ENCODE measurements at regions not wholly inside any gene's neighbourhood (a gene's known extent, or its start where the extent isn't known, plus 50 kb on each side); places are given as distances from the start of the nearest gene placed in this dataset.
A peak's percentile ranks its signal among the peaks of the same experiment; 100 is the strongest.
"Not testable (repeated sequence)": the region's sequence is repeated elsewhere in the genome, so short reads cannot be mapped to it uniquely, and the experiment has no call there.

DNA sequence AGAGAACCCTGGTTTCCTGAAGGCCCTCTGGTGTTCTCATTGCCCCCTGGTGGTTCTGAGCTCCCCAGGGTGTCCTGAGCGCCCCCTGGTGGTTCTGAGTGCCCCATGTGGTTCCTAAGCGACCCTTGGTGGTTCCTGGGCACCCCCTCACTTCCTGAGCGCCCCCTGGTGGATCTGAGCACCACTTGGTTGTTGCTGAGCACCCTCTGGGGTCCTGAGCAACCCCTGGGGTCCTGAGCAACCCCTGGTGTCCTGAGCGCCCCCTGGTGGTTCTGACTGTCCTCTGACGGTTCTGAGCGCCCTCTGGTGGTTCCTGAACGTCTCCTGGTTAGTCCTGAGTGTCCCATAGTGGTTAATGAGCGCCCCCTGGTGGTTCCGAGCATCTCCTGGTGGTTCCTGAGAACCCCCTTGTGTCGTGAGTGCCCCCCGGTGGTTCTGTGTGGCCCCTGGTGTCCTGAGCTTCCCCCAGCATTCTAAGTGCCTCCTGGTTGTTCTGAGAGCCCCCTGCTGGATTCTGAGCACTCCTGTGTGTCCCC is 568.3 kb downstream of the TMEM121 start:
- Histone ChIP-seq H3K27me3 (ENCODE audit: low read depth) (no peaks in the 10 kb centered on the region), H3K4me3 (no peak overlapping the region), H3K4me1 (no peaks in the 10 kb centered on the region), H3K36me3 (no peaks in the 10 kb centered on the region), H3K9me3 (no peaks in the 10 kb centered on the region), H3K27ac (no peak overlapping the region)
- ATAC-seq: peak in 1 of 2 donors; percentile 61
- no peak for DNase-seq
- intact Hi-C loops (cut with DNase I): no loop called here
- TF ChIP-seq, protein P1, sequence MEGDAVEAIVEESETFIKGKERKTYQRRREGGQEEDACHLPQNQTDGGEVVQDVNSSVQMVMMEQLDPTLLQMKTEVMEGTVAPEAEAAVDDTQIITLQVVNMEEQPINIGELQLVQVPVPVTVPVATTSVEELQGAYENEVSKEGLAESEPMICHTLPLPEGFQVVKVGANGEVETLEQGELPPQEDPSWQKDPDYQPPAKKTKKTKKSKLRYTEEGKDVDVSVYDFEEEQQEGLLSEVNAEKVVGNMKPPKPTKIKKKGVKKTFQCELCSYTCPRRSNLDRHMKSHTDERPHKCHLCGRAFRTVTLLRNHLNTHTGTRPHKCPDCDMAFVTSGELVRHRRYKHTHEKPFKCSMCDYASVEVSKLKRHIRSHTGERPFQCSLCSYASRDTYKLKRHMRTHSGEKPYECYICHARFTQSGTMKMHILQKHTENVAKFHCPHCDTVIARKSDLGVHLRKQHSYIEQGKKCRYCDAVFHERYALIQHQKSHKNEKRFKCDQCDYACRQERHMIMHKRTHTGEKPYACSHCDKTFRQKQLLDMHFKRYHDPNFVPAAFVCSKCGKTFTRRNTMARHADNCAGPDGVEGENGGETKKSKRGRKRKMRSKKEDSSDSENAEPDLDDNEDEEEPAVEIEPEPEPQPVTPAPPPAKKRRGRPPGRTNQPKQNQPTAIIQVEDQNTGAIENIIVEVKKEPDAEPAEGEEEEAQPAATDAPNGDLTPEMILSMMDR (IDR thresholded peaks at IDR 0.05): no peak

DNA sequence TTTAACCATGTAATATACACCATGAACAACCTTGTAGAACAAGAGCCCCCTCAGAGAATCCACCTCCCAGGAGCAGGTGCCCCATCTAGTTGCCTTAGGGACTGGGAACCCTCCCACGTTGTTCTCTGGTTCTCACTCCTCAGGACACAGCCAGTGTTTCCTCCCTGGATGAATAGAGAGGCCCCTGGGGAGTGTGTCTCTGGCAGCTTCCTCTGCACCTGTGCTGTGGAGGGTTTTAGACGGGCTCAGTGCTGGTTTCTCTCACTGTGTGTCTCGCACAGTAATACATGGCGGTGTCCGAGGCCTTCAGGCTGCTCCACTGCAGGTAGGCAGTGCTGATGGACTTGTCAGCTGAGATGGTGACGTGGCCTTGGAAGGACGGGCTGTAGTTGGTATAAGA is 581.3 kb downstream of the TMEM121 start:
- DNase-seq: no peak
- H3K4me1 ChIP-seq: no peaks in the 10 kb centered on the region
- no peaks in the 10 kb centered on the region for H3K9me3 ChIP-seq
- intact Hi-C loops (cut with DNase I): no loop called here
- H3K27me3 ChIP-seq (ENCODE audit: low read depth): no peaks in the 10 kb centered on the region
- H3K27ac ChIP-seq: no peak overlapping the region
- no peaks in the 10 kb centered on the region for H3K36me3 ChIP-seq
- no peak overlapping the region for H3K4me3 ChIP-seq
- no peak for ATAC-seq
- TF ChIP-seq, protein P1 (IDR thresholded peaks at IDR 0.05): no peak

DNA sequence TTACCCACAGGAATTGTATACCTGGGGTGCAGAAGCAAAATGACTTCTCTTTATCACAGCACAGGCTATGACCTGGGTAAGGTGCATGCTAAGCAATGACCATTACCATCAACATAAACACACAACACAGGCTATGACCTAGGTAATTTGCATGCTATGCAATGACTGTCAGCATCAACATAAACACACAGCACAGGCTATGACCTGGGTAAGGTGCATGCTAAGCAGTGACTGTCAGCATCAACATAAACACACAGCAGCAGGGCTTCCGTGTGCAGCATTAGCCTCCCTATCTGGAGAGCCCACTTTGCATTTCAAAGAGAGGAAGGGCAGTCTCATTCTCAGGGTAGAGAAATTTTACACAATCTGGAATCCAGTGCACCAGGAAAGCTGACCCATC is 583.0 kb downstream of the TMEM121 start:
- TF ChIP-seq, protein P1 (IDR thresholded peaks at IDR 0.05): no peak
- no peak overlapping the region for H3K27ac ChIP-seq
- no peaks in the 10 kb centered on the region for H3K4me1 ChIP-seq
- H3K4me3 ChIP-seq: no peak overlapping the region
- no peak for ATAC-seq
- DNase-seq: no peak
- no peaks in the 10 kb centered on the region for H3K36me3 ChIP-seq
- intact Hi-C loops (cut with DNase I): no loop called here
- no peaks in the 10 kb centered on the region for H3K27me3 ChIP-seq (ENCODE audit: low read depth)
- H3K9me3 ChIP-seq: no peaks in the 10 kb centered on the region

DNA sequence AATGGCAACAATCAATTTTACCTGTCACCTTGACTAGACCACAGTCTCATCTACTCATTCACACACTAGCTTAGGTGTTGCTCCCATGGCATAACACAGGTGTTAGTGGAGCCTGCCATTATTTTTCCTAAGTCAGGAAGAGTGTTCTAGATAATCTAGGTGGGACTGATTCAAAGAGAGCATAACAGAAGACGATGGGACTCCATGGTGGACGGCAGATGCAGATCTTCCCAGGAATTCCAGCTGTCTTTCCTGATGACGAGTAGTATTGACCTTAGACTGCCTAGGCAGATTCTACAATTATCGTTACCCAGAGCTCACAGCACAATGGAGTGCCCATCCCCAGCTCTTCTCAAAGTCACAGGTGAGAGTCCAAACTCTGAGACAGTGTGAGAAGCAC is 589.0 kb downstream of the TMEM121 start:
- DNase-seq: no peak
- H3K4me3 ChIP-seq: no peak overlapping the region
- no peak for ATAC-seq

DNA sequence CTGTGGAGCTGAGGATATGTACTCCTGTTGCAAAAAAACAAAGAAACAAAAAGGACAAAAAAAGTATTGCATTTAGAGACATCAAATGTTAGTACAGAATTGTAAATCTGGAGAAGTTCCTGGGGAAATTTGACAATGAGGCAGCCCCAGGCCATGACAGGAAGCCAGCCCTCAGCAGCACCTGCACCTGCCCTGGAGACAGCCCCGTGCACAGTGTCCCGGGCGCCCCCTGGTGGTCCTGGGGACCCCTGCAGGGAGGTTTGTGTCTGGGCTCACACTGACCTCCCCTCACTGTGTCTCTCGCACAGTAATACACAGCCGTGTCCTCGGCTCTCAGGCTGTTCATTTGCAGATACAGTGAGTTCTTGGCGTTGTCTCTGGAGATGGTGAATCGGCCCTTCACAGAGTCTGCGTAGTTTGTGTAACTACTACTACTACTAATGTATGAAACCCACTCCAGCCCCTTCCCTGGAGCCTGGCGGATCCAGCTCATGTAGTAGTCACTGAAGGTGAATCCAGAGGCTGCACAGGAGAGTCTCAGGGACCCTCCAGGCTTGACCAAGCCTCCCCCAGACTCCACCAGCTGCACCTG is 590.1 kb downstream of the TMEM121 start:
- ATAC-seq: not testable (repeated sequence)

More for the DNA sequence above, 589.0 kb downstream of the TMEM121 start:
- Histone ChIP-seq H3K27me3 (ENCODE audit: low read depth) (peaks cover 8% of the 10 kb centered on the region), H3K27ac (no peak overlapping the region), H3K9me3 (no peaks in the 10 kb centered on the region), H3K4me1 (no peaks in the 10 kb centered on the region), H3K36me3 (no peaks in the 10 kb centered on the region)
- TF ChIP-seq, protein P1 (IDR thresholded peaks at IDR 0.05): no peak
- intact Hi-C loops (cut with DNase I): no loop called here

DNA sequence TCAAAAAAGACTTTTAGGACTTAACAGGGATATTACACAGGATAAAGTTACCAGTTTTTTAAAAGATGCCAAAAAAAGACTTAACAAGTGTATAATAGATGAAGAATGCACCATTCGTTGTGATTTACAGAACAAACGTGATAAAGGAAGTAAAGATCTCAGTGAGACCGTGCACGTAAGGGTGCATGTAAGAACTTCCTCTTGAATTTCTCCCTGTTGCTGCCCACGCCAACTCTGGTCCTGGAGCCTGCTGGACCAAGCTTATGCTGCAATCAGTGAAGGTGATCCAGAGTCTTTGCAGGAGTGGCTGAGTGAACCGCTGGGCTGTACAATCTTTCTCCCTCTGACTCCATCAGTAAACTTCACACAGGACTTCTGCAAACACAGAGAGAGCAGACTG is 593.7 kb downstream of the TMEM121 start:
- Histone ChIP-seq H3K27ac (no peak overlapping the region), H3K36me3 (no peaks in the 10 kb centered on the region), H3K4me3 (no peak overlapping the region), H3K27me3 (ENCODE audit: low read depth) (peaks cover 13% of the 10 kb centered on the region), H3K4me1 (no peaks in the 10 kb centered on the region), H3K9me3 (no peaks in the 10 kb centered on the region)
- TF ChIP-seq, protein P1 (IDR thresholded peaks at IDR 0.05): no peak
- intact Hi-C loops (cut with DNase I): no loop called here
- DNase-seq (no peak), ATAC-seq (no peak)

More for the DNA sequence above, 590.1 kb downstream of the TMEM121 start:
- H3K27ac ChIP-seq; intact Hi-C loops (cut with DNase I); H3K4me1 ChIP-seq; H3K9me3 ChIP-seq; H3K36me3 ChIP-seq; H3K4me3 ChIP-seq; H3K27me3 ChIP-seq (ENCODE audit: low read depth); DNase-seq: not testable (repeated sequence)

Data from lower lobe of right lung (tissue), 2 donors.